Stimulated activated CD4-positive, alpha-beta T cell treated with anti-CD3 and anti-CD28 coated beads, Interleukin-15, amount 100 ng/mL, for 24 hours (primary cell): ENCODE measurements at regions not wholly inside any gene's neighbourhood (a gene's known extent, or its start where the extent isn't known, plus 50 kb on each side); places are given as distances from the start of the nearest gene placed in this dataset.

Source experiments
- DNase-seq: peaks from one replicate; pipeline ENCODE4 v3.0.0-alpha.2; 2020

- DNase-seq, result no peak
Measured at GRCh38 chr2:156697906-156698305, 261.7 kb downstream of the GPD2 start.

GRCh38 chr2:156700681-156701080, 264.5 kb downstream of the GPD2 start:
- DNase-seq, result no peak

GRCh38 chr2:156702541-156702940, 266.4 kb downstream of the GPD2 start:
- no peak for DNase-seq

- DNase-seq, result no peak
Measured at GRCh38 chr2:156703642-156704041, 267.5 kb downstream of the GPD2 start.

- DNase-seq, result no peak
Measured at GRCh38 chr2:156704132-156704531, 268.0 kb downstream of the GPD2 start.

GRCh38 chr2:156704617-156705016, 268.4 kb downstream of the GPD2 start:
- DNase-seq, result no peak

GRCh38 chr2:156706576-156706975, 270.4 kb downstream of the GPD2 start:
- DNase-seq, result no peak

GRCh38 chr2:156708051-156708450, 271.9 kb downstream of the GPD2 start:
- DNase-seq, result no peak

GRCh38 chr2:156709091-156709490, 272.9 kb downstream of the GPD2 start:
- DNase-seq, result no peak

GRCh38 chr2:156719036-156719435, 282.9 kb downstream of the GPD2 start:
- DNase-seq, result no peak

GRCh38 chr2:156727867-156728266, 291.7 kb downstream of the GPD2 start:
- DNase-seq, result no peak

GRCh38 chr2:156728328-156728727, 292.1 kb downstream of the GPD2 start:
- DNase-seq, result no peak

GRCh38 chr2:156731506-156731905, 295.3 kb downstream of the GPD2 start:
- DNase-seq, result no peak

GRCh38 chr2:156736950-156737349, 300.8 kb downstream of the GPD2 start:
- no peak for DNase-seq

- no peak for DNase-seq
Measured at GRCh38 chr2:156739301-156739700, 303.1 kb downstream of the GPD2 start.

- DNase-seq, result no peak
Measured at GRCh38 chr2:156745619-156746018, 309.4 kb downstream of the GPD2 start.

- DNase-seq, result no peak
Measured at GRCh38 chr2:156748221-156748620, 312.0 kb downstream of the GPD2 start.

- no peak for DNase-seq
Measured at GRCh38 chr2:156752042-156752441, 315.9 kb downstream of the GPD2 start.

- no peak for DNase-seq
Measured at GRCh38 chr2:156753766-156754165, 317.6 kb downstream of the GPD2 start.

- no peak for DNase-seq
Measured at GRCh38 chr2:156756516-156756915, 320.3 kb downstream of the GPD2 start.

GRCh38 chr2:156763174-156763573, 327.0 kb downstream of the GPD2 start:
- no peak for DNase-seq

- DNase-seq, result no peak
Measured at GRCh38 chr2:156765043-156765442, 328.9 kb downstream of the GPD2 start.

- DNase-seq, result no peak
Measured at GRCh38 chr2:156765450-156765849, 329.3 kb downstream of the GPD2 start.

- DNase-seq, result no peak
Measured at GRCh38 chr2:156769802-156770201, 333.6 kb downstream of the GPD2 start.

GRCh38 chr2:156778916-156779315, 342.7 kb downstream of the GPD2 start:
- DNase-seq, result no peak
